ENCODE measurements at regions not wholly inside any gene's neighbourhood (a gene's known extent, or its start where the extent isn't known, plus 50 kb on each side); places are given as distances from the start of the nearest gene placed in this dataset.
"Not testable (repeated sequence)": the region's sequence is repeated elsewhere in the genome, so short reads cannot be mapped to it uniquely, and the experiment has no call there.

DNA sequence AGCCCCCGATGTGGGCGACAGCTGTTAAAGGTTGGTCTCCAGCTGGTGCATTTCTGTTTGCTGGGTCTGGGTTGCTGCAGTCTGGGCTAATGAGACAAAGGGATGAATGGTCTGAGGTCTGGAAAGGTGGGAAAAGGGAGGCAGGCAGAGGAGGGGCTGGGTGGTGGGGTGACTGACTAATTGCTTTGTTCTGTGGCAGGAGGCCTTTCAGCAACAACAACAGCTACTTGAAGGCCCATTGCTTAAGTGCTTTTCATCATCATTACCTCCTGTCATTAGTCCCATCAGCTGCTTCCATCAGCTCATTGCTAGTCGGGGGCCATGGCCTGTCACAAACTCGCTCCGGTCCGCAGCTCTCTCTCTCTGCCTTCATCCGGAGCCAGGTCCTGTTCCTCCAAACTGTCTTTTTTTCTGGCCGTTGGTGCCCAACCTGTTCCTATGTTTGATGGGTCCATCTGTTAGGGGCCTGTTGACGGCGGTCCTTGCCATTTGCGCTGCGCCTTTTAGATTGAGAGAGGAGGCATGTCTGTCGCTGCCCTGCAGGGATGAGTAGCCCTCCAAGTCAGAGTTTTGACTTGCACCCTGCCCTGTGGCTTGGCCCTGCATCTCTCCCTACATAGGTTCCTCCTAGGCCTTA is 105.6 kb upstream of the PLXNA2 start:
- no peak for DNase-seq

- DNase-seq = no peak
Observed at GRCh38 chr1:208350815-208351214, 106.6 kb upstream of the PLXNA2 start.

DNA sequence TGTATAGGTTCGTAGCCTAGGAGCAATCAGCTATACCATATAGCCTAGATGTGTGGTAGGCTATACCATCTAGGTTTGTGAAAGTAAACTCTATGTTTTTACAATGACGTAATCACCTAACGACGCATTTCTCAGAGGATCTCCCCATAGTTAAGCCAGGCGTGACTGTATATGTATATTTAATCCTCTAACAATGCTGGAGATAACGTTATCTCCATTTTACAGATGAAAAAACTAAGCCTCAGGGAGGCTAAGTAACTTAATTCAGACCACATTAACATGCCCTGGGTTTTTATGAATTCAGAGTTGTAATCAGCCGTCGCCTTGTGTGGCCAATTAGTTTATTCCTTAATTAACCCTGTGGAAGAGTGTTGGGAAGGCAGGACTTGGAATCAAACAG is 107.7 kb upstream of the PLXNA2 start:
- DNase-seq = no peak

DNA sequence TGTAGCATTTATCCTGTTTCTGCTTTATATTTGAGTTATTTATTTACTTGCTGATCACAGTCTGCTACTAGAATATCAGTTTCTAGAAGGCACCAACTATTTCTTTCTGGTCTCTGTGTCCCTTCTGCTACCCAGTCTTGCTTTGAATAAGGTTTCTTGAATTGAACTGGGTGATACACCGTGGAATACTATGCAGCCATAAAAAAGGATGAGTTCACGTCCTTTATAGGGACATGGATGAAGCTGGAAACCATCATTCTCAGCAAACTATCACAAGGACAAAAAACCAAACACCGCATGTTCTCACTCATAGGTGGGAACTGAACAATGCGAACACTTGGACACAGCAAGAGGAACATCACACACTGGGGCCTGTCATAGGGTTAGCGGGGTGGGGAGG is 109.6 kb upstream of the PLXNA2 start:
- DNase-seq = not testable (repeated sequence)

- no peak for DNase-seq
Observed at GRCh38 chr1:208357644-208358507, 113.7 kb upstream of the PLXNA2 start.

DNA sequence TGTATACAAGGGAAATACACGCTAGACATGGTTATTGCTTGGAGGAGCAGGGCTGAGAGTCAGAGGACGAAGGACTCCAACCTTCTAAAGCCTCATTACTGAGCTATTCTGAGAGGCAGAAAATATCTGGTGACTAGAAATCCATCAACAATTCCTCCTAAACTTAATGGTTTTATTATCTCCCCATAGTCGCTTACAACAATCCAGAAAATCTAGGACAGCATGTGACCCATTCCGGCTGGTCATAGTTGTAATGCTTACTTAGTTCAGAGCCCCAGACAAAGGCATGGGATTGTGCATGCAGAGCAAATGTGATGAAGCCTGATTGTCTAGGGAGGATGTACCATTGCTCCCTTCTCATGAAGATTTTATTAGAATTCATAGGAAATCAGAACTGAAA is 114.5 kb upstream of the PLXNA2 start:
- no peak for DNase-seq

- DNase-seq = no peak
Observed at GRCh38 chr1:208362011-208362410, 117.8 kb upstream of the PLXNA2 start.

GRCh38 chr1:208366559-208366958 is 122.4 kb upstream of the PLXNA2 start:
- no peak for DNase-seq

DNA sequence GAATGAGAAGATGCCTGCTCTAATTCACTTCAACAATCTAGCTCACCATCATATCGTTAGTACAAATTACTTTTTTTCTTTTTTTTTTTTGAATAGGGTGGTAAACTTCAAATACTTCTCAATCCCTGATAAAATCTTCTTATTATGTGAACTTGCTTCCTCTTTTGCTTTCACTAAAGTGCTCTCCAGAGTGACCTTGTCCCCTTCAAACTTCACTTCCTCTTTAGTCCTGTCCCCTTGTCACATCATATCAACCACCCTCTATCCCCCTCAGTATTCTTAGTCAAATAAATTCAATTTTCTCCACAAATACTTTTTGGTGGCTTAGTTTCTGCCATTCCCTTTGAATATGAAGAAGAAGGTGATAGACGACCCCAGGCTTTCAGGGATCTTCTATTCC is 124.9 kb upstream of the PLXNA2 start:
- no peak for DNase-seq

DNA sequence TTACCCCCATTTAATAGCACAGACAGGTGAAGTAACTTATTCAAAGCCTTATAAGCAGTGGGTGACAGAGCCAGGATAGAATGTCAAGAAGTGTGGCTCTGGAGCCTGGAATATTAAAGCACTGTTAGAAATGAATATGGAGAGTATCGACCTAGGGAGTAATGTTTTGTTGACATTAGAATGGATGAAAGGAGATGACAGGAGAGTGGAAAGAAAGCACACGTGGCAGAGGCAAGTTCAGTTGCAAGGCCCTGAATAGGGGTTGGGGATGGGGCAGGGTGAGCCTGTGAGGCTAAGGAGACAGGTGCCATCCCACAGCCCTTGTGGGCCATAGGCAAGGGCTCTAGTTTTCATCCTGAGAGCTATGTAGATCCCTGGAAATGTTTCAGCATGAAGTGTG is 125.5 kb upstream of the PLXNA2 start:
- DNase-seq = no peak

GRCh38 chr1:208374391-208374941 is 130.3 kb upstream of the PLXNA2 start:
- no peak for DNase-seq

GRCh38 chr1:208381481-208381880 is 137.3 kb upstream of the PLXNA2 start:
- DNase-seq = no peak

DNA sequence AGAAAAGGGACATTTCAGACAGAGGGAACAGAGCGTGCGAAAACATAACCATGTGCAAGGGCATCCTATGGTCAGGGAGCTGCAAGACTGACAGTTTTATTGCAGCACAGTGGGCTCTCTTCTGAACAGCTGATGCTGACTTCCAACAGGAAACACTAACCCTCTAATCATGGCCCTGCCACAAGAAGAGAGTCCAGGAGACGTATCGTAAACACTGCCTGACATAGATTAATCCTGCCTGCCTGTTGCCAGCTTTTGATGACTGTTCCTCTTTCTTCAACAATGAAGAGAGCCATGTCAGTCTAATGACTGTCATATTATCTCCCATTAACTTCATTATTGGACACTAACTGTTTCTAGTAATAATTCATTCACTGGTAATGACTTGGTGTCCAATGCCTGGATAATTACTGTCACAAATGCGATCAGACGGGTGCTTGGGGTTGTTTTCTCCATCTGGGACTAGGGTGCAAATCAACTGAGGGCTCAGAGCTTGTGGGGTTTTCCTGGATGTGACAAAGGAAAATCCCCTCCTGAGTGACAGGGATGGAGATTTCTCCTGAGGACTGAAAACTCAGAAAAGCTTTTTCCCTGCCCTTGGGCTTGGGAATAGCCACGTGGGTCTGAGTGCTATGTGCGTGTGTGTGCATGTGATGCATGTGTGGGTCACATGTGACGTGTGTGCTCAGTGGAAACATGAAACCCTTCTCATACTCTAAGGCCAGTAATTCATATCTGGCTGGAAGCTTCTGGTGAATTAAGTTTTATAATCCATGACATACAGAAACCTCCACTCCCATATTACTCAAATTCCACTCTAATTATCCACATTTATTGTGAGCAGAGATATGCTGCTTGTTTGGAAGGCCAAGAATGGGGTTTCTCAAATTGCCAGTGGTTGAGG is 144.0 kb upstream of the PLXNA2 start:
- DNase-seq = peak; percentile 4

- no peak for DNase-seq
Observed at GRCh38 chr1:208393416-208393815, 149.2 kb upstream of the PLXNA2 start.

GRCh38 chr1:208393826-208394225 is 149.6 kb upstream of the PLXNA2 start:
- no peak for DNase-seq

- no peak for DNase-seq
Observed at GRCh38 chr1:208397286-208397685, 153.1 kb upstream of the PLXNA2 start.

DNA sequence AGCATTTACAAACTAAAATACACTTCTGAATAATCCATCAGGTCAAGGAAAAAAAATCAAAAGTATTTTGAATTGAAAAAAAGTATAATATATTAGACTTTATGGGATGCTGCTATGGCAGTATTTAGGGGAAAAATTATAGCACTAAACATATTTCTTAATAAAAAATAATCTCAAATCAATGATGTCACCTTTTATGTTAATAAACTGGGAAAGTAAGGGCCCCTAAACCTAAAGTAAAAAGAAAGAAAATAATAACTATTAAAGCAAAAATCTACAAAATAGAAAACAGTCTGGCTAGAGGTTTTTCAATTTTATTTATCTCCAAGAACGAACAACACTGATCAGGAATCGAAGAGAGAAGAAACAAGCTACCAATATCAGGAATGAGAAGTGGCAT is 160.8 kb upstream of the PLXNA2 start:
- DNase-seq = no peak

GRCh38 chr1:208409176-208409575 is 165.0 kb upstream of the PLXNA2 start:
- DNase-seq = no peak

DNA sequence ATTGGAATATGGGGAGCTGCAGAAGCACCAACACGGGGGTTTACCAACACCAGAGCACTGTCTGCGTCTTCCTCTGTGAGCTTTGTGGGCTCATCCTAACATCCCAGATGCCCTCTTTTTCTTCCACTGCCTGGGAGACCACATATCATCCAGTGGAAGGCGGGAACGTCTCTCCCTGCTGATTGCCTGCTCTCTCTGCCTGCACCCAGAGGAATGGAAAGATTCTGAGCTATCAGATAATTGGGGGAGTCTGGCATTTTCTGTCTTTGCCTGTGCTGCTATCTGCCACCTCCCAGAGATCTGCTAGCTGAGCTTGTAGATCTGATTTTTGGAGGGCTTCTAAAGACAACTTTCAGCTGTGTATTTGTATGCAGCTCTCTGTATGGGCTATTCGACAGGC is 166.2 kb upstream of the PLXNA2 start:
- DNase-seq = no peak

GRCh38 chr1:208413006-208413405 is 168.8 kb upstream of the PLXNA2 start:
- no peak for DNase-seq

- DNase-seq = no peak
Observed at GRCh38 chr1:208418667-208419066, 174.5 kb upstream of the PLXNA2 start.

DNA sequence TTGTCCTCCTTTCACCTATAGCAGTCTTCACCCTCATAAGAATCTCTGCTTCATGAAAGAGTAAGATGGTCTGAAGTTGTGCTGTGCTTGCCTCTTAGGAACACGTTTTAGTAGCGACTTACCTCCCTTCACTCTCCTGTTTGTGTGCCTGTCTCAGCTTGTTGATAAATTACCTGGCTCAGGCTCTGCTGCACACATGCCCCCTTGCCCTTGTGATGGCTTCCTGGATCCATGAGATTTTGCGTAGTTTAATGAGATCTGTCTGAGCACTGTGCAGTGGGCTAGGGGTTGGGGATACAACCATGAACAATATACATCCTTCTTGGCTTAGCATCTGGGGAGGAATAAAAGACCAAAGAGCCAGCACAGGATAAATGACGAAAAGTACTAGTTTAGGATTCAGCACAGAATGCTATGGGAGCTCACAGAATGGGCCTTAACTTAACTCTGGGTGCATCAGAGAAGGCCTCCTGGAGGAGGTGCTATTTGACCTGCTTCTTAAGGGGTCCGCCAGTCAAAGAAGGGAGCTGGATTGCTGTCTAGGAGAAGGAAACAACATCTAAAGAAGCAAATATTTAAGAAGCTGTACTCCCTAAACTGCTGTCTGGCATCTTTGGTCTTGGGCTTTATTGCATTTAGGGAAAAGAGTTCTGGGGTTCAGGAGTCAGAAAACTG is 175.7 kb upstream of the PLXNA2 start:
- no peak for DNase-seq
